ENCODE measurements at regions not wholly inside any gene's neighbourhood (a gene's known extent, or its start where the extent isn't known, plus 50 kb on each side); places are given as distances from the start of the nearest gene placed in this dataset.

GRCh38 chr11:28837599-28837998 is 729.4 kb downstream of the METTL15 start:
- Histone ChIP-seq H3K27ac (ENCODE audit: low read depth in 2 of 2, low read length in 1 of 2) (peak overlapping the region in 1 of 2 experiments; percentile 95; a peak in 3 of 4 replicates), H3K79me2 (ENCODE audit: insufficient read depth) (no peaks in the 10 kb centered on the region), H2AFZ (ENCODE audit: low read depth) (peak overlapping the region; percentile 24), H3K27me3 (ENCODE audit: insufficient read depth) (no peaks in the 10 kb centered on the region), H3K4me1 (ENCODE audit: control insufficient read depth in 1 of 2, insufficient read depth in 2 of 2, low read depth in 1 of 2, low read length in 1 of 2) (peaks cover 0 to 69% of the 10 kb centered on the region in 2 experiments; a peak in 2 of 4 replicates), H3K36me3 (replicated peaks in 1 of 2; ENCODE audit: control insufficient read depth in 1 of 2, insufficient read depth in 2 of 2, low read length in 1 of 2) (no peaks in the 10 kb centered on the region), H4K20me1 (ENCODE audit: insufficient read depth) (no peaks in the 10 kb centered on the region), H3K9me2 (no peaks in the 10 kb centered on the region), H3K4me3 (ENCODE audit: low read depth in 2 of 2, low read length in 1 of 2) (no peak overlapping the region), H3F3A (replicated peaks; ENCODE audit: insufficient read depth) (peaks cover 52% of the 10 kb centered on the region), H3K9ac (peak overlapping the region; percentile 76), H3K4me2 (peak overlapping the region; percentile 58; the same call in 1 of the 2 replicates), H3K9me3 (no peaks in the 10 kb centered on the region)
- TF ChIP-seq MXI1 (IDR thresholded peaks at IDR 0.05; ENCODE audit: low read depth, low read length) (no peak), EZH2phosphoT487 (IDR thresholded peaks at IDR 0.05; ENCODE audit: borderline replicate concordance, low read depth) (no peak), FOXJ3 (CRISPR knock-in tag; IDR thresholded peaks at IDR 0.05) (no peak), RXRA (IDR thresholded peaks at IDR 0.05; ENCODE audit: borderline replicate concordance, low read depth) (no peak), CHD2 (IDR thresholded peaks at IDR 0.05; ENCODE audit: low read length, partially characterized antibody) (no peak), NRF1 (IDR thresholded peaks at IDR 0.05; ENCODE audit: low read depth, low read length) (no peak), RAD21 (IDR thresholded peaks at IDR 0.05; ENCODE audit: low read length) (no peak)
- 66% methylated on average over 8 of the region's 8 CpGs for WGBS (ENCODE audit: low lambda C conversion rate)
- no peak for DNase-seq
- CTCF ChIA-PET, result no interaction called here
- POLR2A ChIA-PET, result no interaction called here

GRCh38 chr11:28836285-28837081 is 728.3 kb downstream of the METTL15 start:
- ChIA-PET POLR2A (no interaction called here), CTCF (no interaction called here)
- Histone ChIP-seq H3K4me3 (ENCODE audit: low read depth in 2 of 2, low read length in 1 of 2) (no peak overlapping the region), H3K9me2 (no peaks in the 10 kb centered on the region), H3K36me3 (replicated peaks in 1 of 2; ENCODE audit: control insufficient read depth in 1 of 2, insufficient read depth in 2 of 2, low read length in 1 of 2) (no peaks in the 10 kb centered on the region), H3K27me3 (ENCODE audit: insufficient read depth) (no peaks in the 10 kb centered on the region), H4K20me1 (ENCODE audit: insufficient read depth) (no peaks in the 10 kb centered on the region), H3F3A (replicated peaks; ENCODE audit: insufficient read depth) (peaks cover 56% of the 10 kb centered on the region), H2AFZ (ENCODE audit: low read depth) (peak overlapping the region; percentile 24), H3K27ac (ENCODE audit: low read depth in 2 of 2, low read length in 1 of 2) (peak overlapping the region; percentile 76 to 95; a peak in 3 of 4 replicates), H3K9me3 (no peaks in the 10 kb centered on the region), H3K79me2 (ENCODE audit: insufficient read depth) (no peaks in the 10 kb centered on the region), H3K4me2 (peak overlapping the region; percentile 58; the same call in 1 of the 2 replicates), H3K4me1 (ENCODE audit: control insufficient read depth in 1 of 2, insufficient read depth in 2 of 2, low read depth in 1 of 2, low read length in 1 of 2) (peaks cover 0 to 79% of the 10 kb centered on the region in 2 experiments; a peak in 3 of 4 replicates), H3K9ac (peak overlapping the region; percentile 76)
- DNase-seq, result no peak
- WGBS (ENCODE audit: low lambda C conversion rate), result 1% methylated on average over 4 of the region's 4 CpGs
- TF ChIP-seq EZH2phosphoT487 (IDR thresholded peaks at IDR 0.05; ENCODE audit: borderline replicate concordance, low read depth) (no peak), GATA2 (CRISPR knock-in tag; IDR thresholded peaks at IDR 0.05) (no peak), JUND (IDR thresholded peaks at IDR 0.05) (peak; percentile 91), SIN3A (IDR thresholded peaks at IDR 0.05; ENCODE audit: borderline replicate concordance, low read depth, low read length) (no peak), POLR2AphosphoS5 (IDR thresholded peaks at IDR 0.05; ENCODE audit: low read depth, low read length) (peak; percentile 32; the same call in 1 of the 2 replicates), REST (IDR thresholded peaks at IDR 0.05; ENCODE audit: low read depth, low read length) (peak; percentile 6; the same call in 1 of the 2 replicates), PBX3 (IDR thresholded peaks at IDR 0.05) (peak; percentile 71; the same call in 1 of the 2 replicates), USF1 (IDR thresholded peaks at IDR 0.05; ENCODE audit: borderline replicate concordance, low read depth) (no peak), TCF12 (IDR thresholded peaks at IDR 0.05) (peak; percentile 86), RFX5 (IDR thresholded peaks at IDR 0.05; ENCODE audit: low read length) (no peak), YY1 (IDR thresholded peaks at IDR 0.05; ENCODE audit: low read depth) (peak; percentile 55; the same call in 1 of the 2 replicates), IRF3 (IDR thresholded peaks at IDR 0.05; ENCODE audit: low read depth, low read length) (no peak), RXRA (IDR thresholded peaks at IDR 0.05; ENCODE audit: borderline replicate concordance, low read depth) (0 out of 2 replicates have a peak, but pooled peaks have one; percentile 55), GABPA (IDR thresholded peaks at IDR 0.05; ENCODE audit: low read depth) (peak; percentile 59), NRF1 (IDR thresholded peaks at IDR 0.05; ENCODE audit: low read depth, low read length) (no peak), TAF1 (IDR thresholded peaks at IDR 0.05; ENCODE audit: borderline replicate concordance, low read depth, low read length) (peak; percentile 10; the same call in 1 of the 2 replicates)
